ENCODE measurements at regions not wholly inside any gene's neighbourhood (a gene's known extent, or its start where the extent isn't known, plus 50 kb on each side); places are given as distances from the start of the nearest gene placed in this dataset.

GRCh38 chr20:58023346-58023745 lies 205.1 kb downstream of the ANKRD60 start:
- ChIA-PET CTCF (no interaction called here), POLR2A (ENCODE audit: low non-redundant PET) (no interaction called here)
- BruUV-seq (replicated peaks) = no TSS peak
- Histone ChIP-seq H3K9me3 (ENCODE audit: low read depth, low read length, poor library complexity, severe bottlenecking) (no peaks in the 10 kb centered on the region), H3K4me1 (ENCODE audit: insufficient read depth, low read length, poor library complexity, severe bottlenecking) (no peaks in the 10 kb centered on the region), H3K36me3 (ENCODE audit: insufficient read depth, low read length, poor library complexity, severe bottlenecking) (no peaks in the 10 kb centered on the region), H3K27me3 (replicated peaks; ENCODE audit: insufficient read depth, low read depth, low read length, poor library complexity) (no peaks in the 10 kb centered on the region), H3K27ac (ENCODE audit: low read depth, low read length, poor library complexity, severe bottlenecking) (no peak overlapping the region), H3K4me3 (ENCODE audit: low read depth, low read length, poor library complexity, severe bottlenecking) (no peak overlapping the region)
- intact Hi-C loops (cut with micrococcal nuclease; ENCODE audit: unreplicated experiment) = no loop called here
- no peak for TF ChIP-seq EZH2 (IDR thresholded peaks at IDR 0.05; ENCODE audit: borderline replicate concordance, low read depth, low read length, poor library complexity, severe bottlenecking)
- TF ChIP-seq, protein P1, sequence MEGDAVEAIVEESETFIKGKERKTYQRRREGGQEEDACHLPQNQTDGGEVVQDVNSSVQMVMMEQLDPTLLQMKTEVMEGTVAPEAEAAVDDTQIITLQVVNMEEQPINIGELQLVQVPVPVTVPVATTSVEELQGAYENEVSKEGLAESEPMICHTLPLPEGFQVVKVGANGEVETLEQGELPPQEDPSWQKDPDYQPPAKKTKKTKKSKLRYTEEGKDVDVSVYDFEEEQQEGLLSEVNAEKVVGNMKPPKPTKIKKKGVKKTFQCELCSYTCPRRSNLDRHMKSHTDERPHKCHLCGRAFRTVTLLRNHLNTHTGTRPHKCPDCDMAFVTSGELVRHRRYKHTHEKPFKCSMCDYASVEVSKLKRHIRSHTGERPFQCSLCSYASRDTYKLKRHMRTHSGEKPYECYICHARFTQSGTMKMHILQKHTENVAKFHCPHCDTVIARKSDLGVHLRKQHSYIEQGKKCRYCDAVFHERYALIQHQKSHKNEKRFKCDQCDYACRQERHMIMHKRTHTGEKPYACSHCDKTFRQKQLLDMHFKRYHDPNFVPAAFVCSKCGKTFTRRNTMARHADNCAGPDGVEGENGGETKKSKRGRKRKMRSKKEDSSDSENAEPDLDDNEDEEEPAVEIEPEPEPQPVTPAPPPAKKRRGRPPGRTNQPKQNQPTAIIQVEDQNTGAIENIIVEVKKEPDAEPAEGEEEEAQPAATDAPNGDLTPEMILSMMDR (conservative IDR thresholded peaks at IDR 0.05; ENCODE audit: low read depth, low read length) = no peak
- no peak for DNase-seq (ENCODE audit: low spot score)

- H3K4me1 ChIP-seq (ENCODE audit: insufficient read depth, low read length, poor library complexity, severe bottlenecking) = no peaks in the 10 kb centered on the region
- no peaks in the 10 kb centered on the region for H3K36me3 ChIP-seq (ENCODE audit: insufficient read depth, low read length, poor library complexity, severe bottlenecking)
- BruUV-seq (replicated peaks) = no TSS peak
- no peak for DNase-seq (ENCODE audit: low spot score)
- ChIA-PET CTCF (no interaction called here), POLR2A (ENCODE audit: low non-redundant PET) (no interaction called here)
- intact Hi-C loops (cut with micrococcal nuclease; ENCODE audit: unreplicated experiment) = no loop called here
- H3K4me3 ChIP-seq (ENCODE audit: low read depth, low read length, poor library complexity, severe bottlenecking) = no peak overlapping the region
- H3K9me3 ChIP-seq (ENCODE audit: low read depth, low read length, poor library complexity, severe bottlenecking) = no peaks in the 10 kb centered on the region
- no peak overlapping the region for H3K27ac ChIP-seq (ENCODE audit: low read depth, low read length, poor library complexity, severe bottlenecking)
- TF ChIP-seq EZH2 (IDR thresholded peaks at IDR 0.05; ENCODE audit: borderline replicate concordance, low read depth, low read length, poor library complexity, severe bottlenecking) = no peak
- TF ChIP-seq, protein P1 (conservative IDR thresholded peaks at IDR 0.05; ENCODE audit: low read depth, low read length) = no peak
- H3K27me3 ChIP-seq (replicated peaks; ENCODE audit: insufficient read depth, low read depth, low read length, poor library complexity) = peaks cover 2% of the 10 kb centered on the region
These were observed 205.7 kb downstream of the ANKRD60 start for GRCh38 chr20:58022711-58023110.

GRCh38 chr20:58021481-58021880 lies 207.0 kb downstream of the ANKRD60 start:
- TF ChIP-seq, protein P1 (conservative IDR thresholded peaks at IDR 0.05; ENCODE audit: low read depth, low read length) = no peak
- TF ChIP-seq EZH2 (IDR thresholded peaks at IDR 0.05; ENCODE audit: borderline replicate concordance, low read depth, low read length, poor library complexity, severe bottlenecking) = no peak
- intact Hi-C loops (cut with micrococcal nuclease; ENCODE audit: unreplicated experiment) = no loop called here
- Histone ChIP-seq H3K9me3 (ENCODE audit: low read depth, low read length, poor library complexity, severe bottlenecking) (no peaks in the 10 kb centered on the region), H3K27me3 (replicated peaks; ENCODE audit: insufficient read depth, low read depth, low read length, poor library complexity) (peaks cover 5% of the 10 kb centered on the region), H3K4me3 (ENCODE audit: low read depth, low read length, poor library complexity, severe bottlenecking) (no peak overlapping the region), H3K4me1 (ENCODE audit: insufficient read depth, low read length, poor library complexity, severe bottlenecking) (no peaks in the 10 kb centered on the region), H3K27ac (ENCODE audit: low read depth, low read length, poor library complexity, severe bottlenecking) (no peak overlapping the region), H3K36me3 (ENCODE audit: insufficient read depth, low read length, poor library complexity, severe bottlenecking) (no peaks in the 10 kb centered on the region)
- DNase-seq (ENCODE audit: low spot score) = no peak
- BruUV-seq (replicated peaks) = no TSS peak
- ChIA-PET POLR2A (ENCODE audit: low non-redundant PET) (no interaction called here), CTCF (no interaction called here)
